IMR-90 (cell line): ENCODE measurements at regions not wholly inside any gene's neighbourhood (a gene's known extent, or its start where the extent isn't known, plus 50 kb on each side); places are given as distances from the start of the nearest gene placed in this dataset.

Experiments used
- ATAC-seq: fragments of 200-7000 bp; cut with Tn5 transposase; 2 replicates; pipeline ENCODE4 v1.9.1; 2020; ENCODE audit warnings: low read depth, mild to moderate bottlenecking, moderate library complexity
- BruUV-seq: library from RNA; stranded (reverse); fragments of 400-500 nt; replicated peaks from 2 replicates; lab custom pipeline; 2021; lab: Mats Ljungman, UMichigan
- CTCF ChIA-PET: fragments of 300-600 bp; formaldehyde crosslinking; extraction: SDS; loops from one replicate; lab custom pipeline; 2021; ENCODE audit warnings: antibody characterized with exemption; lab: Yijun Ruan, JAX
- POLR2A ChIA-PET: fragments of 300-600 bp; sonication (Branson Sonifier 250); formaldehyde crosslinking; loops from one replicate; lab custom pipeline; 2022; ENCODE audit warnings: antibody characterized with exemption; ENCODE audit not compliant: unreplicated experiment; lab: Charles Lee
- DNase-seq: peaks from one replicate; pipeline ENCODE4 v3.0.0; 2013
- H2AFZ ChIP-seq: replicated peaks from 2 replicates; pipeline ENCODE3; 2013; ENCODE audit warnings: low read length, mild to moderate bottlenecking; ENCODE audit not compliant: poor library complexity
- H2AK5ac ChIP-seq: 2 replicates; pipeline ENCODE4 v1.6.1; 2013; ENCODE audit warnings: low read depth, low read length, inconsistent platforms
- H2AK9ac ChIP-seq: replicated peaks from 2 replicates; pipeline ENCODE3; 2013; ENCODE audit warnings: mild to moderate bottlenecking, low read depth, low read length, moderate library complexity; ENCODE audit not compliant: poor library complexity
- H2BK120ac ChIP-seq: 2 replicates; pipeline ENCODE4 v1.6.1; 2013; ENCODE audit warnings: low read depth, low read length, inconsistent platforms
- H2BK15ac ChIP-seq: 3 replicates; pipeline ENCODE4 v1.6.1; 2013; ENCODE audit warnings: low read depth, low read length, inconsistent platforms
- H2BK20ac ChIP-seq: 2 replicates; pipeline ENCODE4 v1.6.1; 2013; ENCODE audit warnings: low read depth, mild to moderate bottlenecking, inconsistent platforms, low read length, moderate library complexity
- H2BK5ac ChIP-seq: 2 replicates; pipeline ENCODE4 v1.6.1; 2013; ENCODE audit warnings: mild to moderate bottlenecking, low read depth, low read length, inconsistent platforms; ENCODE audit not compliant: poor library complexity, severe bottlenecking
- H3K14ac ChIP-seq: replicated peaks from 2 replicates; pipeline ENCODE4 v1.6.1; 2013; ENCODE audit warnings: low read depth, low read length, inconsistent platforms
- H3K18ac ChIP-seq: 2 replicates; pipeline ENCODE4 v1.6.1; 2013; ENCODE audit warnings: low read depth, low read length, control low read depth
- H3K23ac ChIP-seq: 2 replicates; pipeline ENCODE4 v1.6.1; 2013; ENCODE audit warnings: low read depth, low read length, inconsistent platforms
- H3K27ac ChIP-seq: 2 replicates; pipeline ENCODE4 v1.5.1; 2013; ENCODE audit warnings: mild to moderate bottlenecking, control low read depth, low read length; ENCODE audit not compliant: insufficient read depth
- H3K27me3 ChIP-seq: 2 replicates; pipeline ENCODE4 v1.6.1; 2013; ENCODE audit warnings: low read length; ENCODE audit not compliant: control insufficient read depth, insufficient read depth
- H3K36me3 ChIP-seq: 2 replicates; pipeline ENCODE4 v1.6.1; 2013; ENCODE audit warnings: low read length, mixed read lengths; ENCODE audit not compliant: control insufficient read depth, insufficient read depth
- H3K4ac ChIP-seq: 2 replicates; pipeline ENCODE4 v1.6.1; 2013; ENCODE audit warnings: low read depth, low read length, inconsistent platforms
- H3K4me1 ChIP-seq: 2 replicates; pipeline ENCODE4 v1.6.1; 2013; ENCODE audit warnings: low read length, mixed read lengths; ENCODE audit not compliant: control insufficient read depth, insufficient read depth
- H3K4me2 ChIP-seq: 2 replicates; pipeline ENCODE4 v1.6.1; 2013; ENCODE audit warnings: low read depth, mild to moderate bottlenecking, control low read depth, low read length, moderate library complexity
- H3K4me3 ChIP-seq: 2 replicates; pipeline ENCODE4 v1.5.1; 2013; ENCODE audit warnings: low read depth, mild to moderate bottlenecking, control low read depth, low read length, moderate library complexity; ENCODE audit not compliant: insufficient read depth
- H3K56ac ChIP-seq: 2 replicates; pipeline ENCODE4 v1.6.1; 2013; ENCODE audit warnings: low read length, inconsistent platforms; ENCODE audit not compliant: insufficient read depth; ENCODE audit errors: extremely low read depth
- H3K79me1 ChIP-seq, 2 experiments: 2 replicates each; pipeline ENCODE4 v1.6.1; 2013; ENCODE audit warnings: low read length in 2 of 2, inconsistent platforms in 1 of 2, low read depth in 1 of 2
- H3K9ac ChIP-seq: 2 replicates; pipeline ENCODE4 v1.6.1; 2013; ENCODE audit warnings: low read depth, low read length, control low read depth
- H3K9me1 ChIP-seq: 2 replicates; pipeline ENCODE4 v1.6.1; 2013; ENCODE audit warnings: low read length, inconsistent platforms; ENCODE audit not compliant: insufficient read depth
- H3K9me3 ChIP-seq: 2 replicates; pipeline ENCODE4 v1.6.1; 2013; ENCODE audit warnings: low read length; ENCODE audit not compliant: control insufficient read depth, insufficient read depth
- H4K20me1 ChIP-seq: 2 replicates; pipeline ENCODE4 v1.6.1; 2013; ENCODE audit warnings: low read length, inconsistent platforms; ENCODE audit not compliant: insufficient read depth
- H4K5ac ChIP-seq: 2 replicates; pipeline ENCODE4 v1.6.1; 2013; ENCODE audit warnings: mild to moderate bottlenecking, low read depth, low read length, control low read depth
- H4K8ac ChIP-seq, 2 experiments: 2 replicates each; pipeline ENCODE4 v1.6.1; 2013; ENCODE audit warnings: low read depth in 2 of 2, low read length in 2 of 2, control low read depth in 1 of 2, inconsistent platforms in 1 of 2
- H4K91ac ChIP-seq: 2 replicates; pipeline ENCODE4 v1.6.1; 2013; ENCODE audit warnings: low read depth, low read length, inconsistent platforms; ENCODE audit not compliant: insufficient read depth
- BHLHE40 ChIP-seq: fragments of 150-350 bp; IDR thresholded peaks from 2 replicates; pipeline ENCODE4 v1.6.1; 2016; ENCODE audit warnings: mild to moderate bottlenecking, low read depth, low read length
- CEBPB ChIP-seq: IDR thresholded peaks from 2 replicates; pipeline ENCODE4 v1.6.1; 2012; ENCODE audit warnings: low read depth, low read length, improper control_type of control experiment
- CHD1 ChIP-seq: IDR thresholded peaks from 2 replicates; pipeline ENCODE4 v1.6.1; 2012; ENCODE audit warnings: low read depth, low read length, improper control_type of control experiment
- FOS ChIP-seq: fragments of 150-350 bp; IDR thresholded peaks from 2 replicates; pipeline ENCODE4 v1.6.1; 2016; ENCODE audit warnings: low read depth, low read length
- MAFK ChIP-seq: IDR thresholded peaks from 2 replicates; pipeline ENCODE4 v1.6.1; 2012; ENCODE audit warnings: low read depth, low read length, improper control_type of control experiment
- MAZ ChIP-seq: IDR thresholded peaks from 2 replicates; pipeline ENCODE4 v1.6.1; 2012; ENCODE audit warnings: low read depth, mild to moderate bottlenecking, low read length, improper control_type of control experiment, moderate library complexity, borderline replicate concordance
- MXI1 ChIP-seq: IDR thresholded peaks from 2 replicates; pipeline ENCODE4 v1.6.1; 2012; ENCODE audit warnings: low read depth, mild to moderate bottlenecking, low read length, moderate library complexity, borderline replicate concordance
- NFE2L2 ChIP-seq: fragments of 150-350 bp; IDR thresholded peaks from 2 replicates; pipeline ENCODE4 v1.6.1; 2016; ENCODE audit warnings: low read depth, mild to moderate bottlenecking, low read length
- POLR2A ChIP-seq: IDR thresholded peaks from 2 replicates; pipeline ENCODE4 v1.6.1; 2012; ENCODE audit warnings: mild to moderate bottlenecking, low read depth, low read length
- RAD21 ChIP-seq: IDR thresholded peaks from 2 replicates; pipeline ENCODE4 v1.6.1; 2012; ENCODE audit warnings: low read length, improper control_type of control experiment
- RCOR1 ChIP-seq: IDR thresholded peaks from 2 replicates; pipeline ENCODE4 v1.6.1; 2012; ENCODE audit warnings: mild to moderate bottlenecking, low read length, improper control_type of control experiment; ENCODE audit not compliant: insufficient replicate concordance
- RFX5 ChIP-seq: IDR thresholded peaks from 2 replicates; pipeline ENCODE4 v1.8.0; 2012; ENCODE audit warnings: low read depth, mild to moderate bottlenecking, low read length, moderate library complexity
- SMC3 ChIP-seq: fragments of 150-350 bp; IDR thresholded peaks from 2 replicates; pipeline ENCODE4 v1.6.1; 2016; ENCODE audit warnings: low read depth, mild to moderate bottlenecking, antibody characterized with exemption, low read length, moderate library complexity
- WGBS, 2 experiments: methylation state at CpG; one replicate each; pipeline versions ENCODE4 v1.1.5 to v1.1.7; 2013; ENCODE audit warnings: missing lambda C conversion rate in 2 of 2; ENCODE audit not compliant: insufficient read length in 1 of 2; ENCODE audit errors: extremely low coverage in 2 of 2; 5-methylcytosine and 5-hydroxymethylcytosine counted together
- dilution Hi-C: fragments of 300-500 bp; cut with HindIII; formaldehyde crosslinking; loops from one replicate; pipeline ENCODE4 v1.14.3; 2018; ENCODE audit warnings: low sequenced_read_pairs; ENCODE audit not compliant: unreplicated experiment
- in situ Hi-C: fragments of 300-500 bp; cut with MboI; formaldehyde crosslinking; loops from 3 replicates; pipeline ENCODE4 v1.14.3; 2019; ENCODE audit warnings: low sequenced_read_pairs, inconsistent platforms, mixed read lengths
- intact Hi-C: fragments of 100-400 bp; cut with micrococcal nuclease; formaldehyde crosslinking; loops from 2 replicates; pipeline ENCODE4 v1.10.0; 2022
- TF ChIP-seq, protein P1 (sequence below): fragments of 150-350 bp; IDR thresholded peaks from 2 replicates; pipeline ENCODE4 v1.6.1; 2016; ENCODE audit warnings: low read depth, mild to moderate bottlenecking, low read length, moderate library complexity, borderline replicate concordance
- TF ChIP-seq, protein P2 (sequence below): conservative IDR thresholded peaks from 2 replicates; pipeline ENCODE4 v1.5.1; 2012; ENCODE audit warnings: mild to moderate bottlenecking, low read depth, low read length, improper control_type of control experiment

DNA sequence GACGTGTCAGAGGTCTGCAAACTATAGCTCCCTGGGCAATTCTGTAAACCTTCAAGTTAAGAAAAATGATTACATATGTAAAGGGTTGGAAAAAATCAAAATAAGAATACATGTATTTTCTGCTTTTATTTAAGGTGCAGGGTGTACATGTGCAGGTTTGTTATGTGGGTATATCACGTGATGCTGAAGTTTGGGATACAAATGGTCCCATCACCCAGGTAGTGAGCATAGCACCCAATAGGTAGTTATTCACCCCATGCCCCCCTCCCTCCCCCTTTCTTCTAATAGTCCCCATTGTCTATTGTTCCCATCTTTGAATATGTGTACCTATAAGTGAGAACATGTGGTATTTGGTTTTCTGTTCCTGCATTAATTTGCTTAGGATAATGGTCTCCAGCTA is 51.1 kb upstream of the GCM1 start:
- dilution Hi-C loops = no loop called here
- no peak overlapping the region for H3K23ac ChIP-seq
- H2BK5ac ChIP-seq = no peak overlapping the region
- in situ Hi-C loops = loop anchor here (25.0 kb wide), 1 partner anchor 738 kb away; no protein-coding TSS in a partner anchor
- H3K9ac ChIP-seq = no peak overlapping the region
- H3K4me2 ChIP-seq = no peak overlapping the region
- no peak overlapping the region for H2BK20ac ChIP-seq
- no peak overlapping the region for H4K91ac ChIP-seq
- H3K9me3 ChIP-seq = no peaks in the 10 kb centered on the region
- no peak overlapping the region for H2AK9ac ChIP-seq
- intact Hi-C loops = no loop called here
- ChIA-PET CTCF (no interaction called here), POLR2A (no interaction called here)
- WGBS, 2 experiments = no CpG with 5 or more reads among the region's 2 CpGs
- TF ChIP-seq BHLHE40 = no peak
- TF ChIP-seq, protein P1, sequence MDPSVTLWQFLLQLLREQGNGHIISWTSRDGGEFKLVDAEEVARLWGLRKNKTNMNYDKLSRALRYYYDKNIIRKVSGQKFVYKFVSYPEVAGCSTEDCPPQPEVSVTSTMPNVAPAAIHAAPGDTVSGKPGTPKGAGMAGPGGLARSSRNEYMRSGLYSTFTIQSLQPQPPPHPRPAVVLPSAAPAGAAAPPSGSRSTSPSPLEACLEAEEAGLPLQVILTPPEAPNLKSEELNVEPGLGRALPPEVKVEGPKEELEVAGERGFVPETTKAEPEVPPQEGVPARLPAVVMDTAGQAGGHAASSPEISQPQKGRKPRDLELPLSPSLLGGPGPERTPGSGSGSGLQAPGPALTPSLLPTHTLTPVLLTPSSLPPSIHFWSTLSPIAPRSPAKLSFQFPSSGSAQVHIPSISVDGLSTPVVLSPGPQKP = no peak
- no peak for TF ChIP-seq CEBPB
- TF ChIP-seq MAZ = no peak
- TF ChIP-seq, protein P2, sequence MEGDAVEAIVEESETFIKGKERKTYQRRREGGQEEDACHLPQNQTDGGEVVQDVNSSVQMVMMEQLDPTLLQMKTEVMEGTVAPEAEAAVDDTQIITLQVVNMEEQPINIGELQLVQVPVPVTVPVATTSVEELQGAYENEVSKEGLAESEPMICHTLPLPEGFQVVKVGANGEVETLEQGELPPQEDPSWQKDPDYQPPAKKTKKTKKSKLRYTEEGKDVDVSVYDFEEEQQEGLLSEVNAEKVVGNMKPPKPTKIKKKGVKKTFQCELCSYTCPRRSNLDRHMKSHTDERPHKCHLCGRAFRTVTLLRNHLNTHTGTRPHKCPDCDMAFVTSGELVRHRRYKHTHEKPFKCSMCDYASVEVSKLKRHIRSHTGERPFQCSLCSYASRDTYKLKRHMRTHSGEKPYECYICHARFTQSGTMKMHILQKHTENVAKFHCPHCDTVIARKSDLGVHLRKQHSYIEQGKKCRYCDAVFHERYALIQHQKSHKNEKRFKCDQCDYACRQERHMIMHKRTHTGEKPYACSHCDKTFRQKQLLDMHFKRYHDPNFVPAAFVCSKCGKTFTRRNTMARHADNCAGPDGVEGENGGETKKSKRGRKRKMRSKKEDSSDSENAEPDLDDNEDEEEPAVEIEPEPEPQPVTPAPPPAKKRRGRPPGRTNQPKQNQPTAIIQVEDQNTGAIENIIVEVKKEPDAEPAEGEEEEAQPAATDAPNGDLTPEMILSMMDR = no peak
- no peak for TF ChIP-seq SMC3
- no peak for TF ChIP-seq RCOR1
- no peak for TF ChIP-seq CHD1
- no peak for TF ChIP-seq MXI1
- TF ChIP-seq RAD21 = no peak
- TF ChIP-seq POLR2A = no peak
- no peak for TF ChIP-seq NFE2L2
- no peak for TF ChIP-seq RFX5
- no peak for TF ChIP-seq FOS
- TF ChIP-seq MAFK = no peak
- DNase-seq (no peak), ATAC-seq (no peak)
- no peaks in the 10 kb centered on the region for H3K4me1 ChIP-seq
- no peak overlapping the region for H3K56ac ChIP-seq
- H3K9me1 ChIP-seq = no peaks in the 10 kb centered on the region
- H2BK15ac ChIP-seq = no peak overlapping the region
- H2AK5ac ChIP-seq = no peak overlapping the region
- H3K14ac ChIP-seq = no peak overlapping the region
- no peak overlapping the region for H3K27ac ChIP-seq
- H4K20me1 ChIP-seq = no peaks in the 10 kb centered on the region
- H4K8ac ChIP-seq = no peak overlapping the region
- H2AFZ ChIP-seq = no peak overlapping the region
- H3K4me3 ChIP-seq = no peak overlapping the region
- H2BK120ac ChIP-seq = no peak overlapping the region
- H3K79me1 ChIP-seq = no peaks in the 10 kb centered on the region
- peaks cover 7% of the 10 kb centered on the region for H3K27me3 ChIP-seq
- no peak overlapping the region for H3K4ac ChIP-seq
- no TSS peak for BruUV-seq
- no peak overlapping the region for H3K18ac ChIP-seq
- no peak overlapping the region for H4K5ac ChIP-seq
- no peaks in the 10 kb centered on the region for H3K36me3 ChIP-seq
